ENCODE measurements at regions not wholly inside any gene's neighbourhood (a gene's known extent, or its start where the extent isn't known, plus 50 kb on each side); places are given as distances from the start of the nearest gene placed in this dataset.

GRCh38 chr4:153109296-153109849 lies 94.9 kb upstream of the TRIM2 start:
- H3K27me3 ChIP-seq (ENCODE audit: control insufficient read depth in 4 of 4, insufficient read depth in 4 of 4, low read length in 3 of 4), result peaks cover 0 to 2% (median 0%) of the 10 kb centered on the region in 4 donors
- H3K36me3 ChIP-seq (ENCODE audit: control insufficient read depth in 4 of 4, insufficient read depth in 3 of 4, low read depth in 1 of 4, low read length in 3 of 4), result no peaks in the 10 kb centered on the region
- no peak overlapping the region for H3K4me3 ChIP-seq (ENCODE audit: low read depth in 1 of 3, low read length in 3 of 3)
- no peak for TF ChIP-seq FOXA2 (IDR thresholded peaks at IDR 0.05)
- TF ChIP-seq SP1 (IDR thresholded peaks at IDR 0.05), result no peak
- no peak for TF ChIP-seq NR2F2 (IDR thresholded peaks at IDR 0.05)
- no peak for TF ChIP-seq CTCF (IDR thresholded peaks at IDR 0.05; ENCODE audit: low read depth, low read length, missing input control)
- TF ChIP-seq GABPA (IDR thresholded peaks at IDR 0.05 in 1 of 2, conservative IDR thresholded peaks at IDR 0.05 in 1 of 2), result no peak
- TF ChIP-seq MAX (IDR thresholded peaks at IDR 0.05), result no peak
- TF ChIP-seq ZBTB33 (IDR thresholded peaks at IDR 0.05), result no peak
- H3K9ac ChIP-seq (ENCODE audit: low read depth in 1 of 2, low read length in 2 of 2), result no peak overlapping the region
- no peaks in the 10 kb centered on the region for H3K4me1 ChIP-seq (ENCODE audit: control insufficient read depth in 4 of 4, insufficient read depth in 4 of 4, low read length in 3 of 4)
- no peaks in the 10 kb centered on the region for H3K9me3 ChIP-seq (ENCODE audit: control insufficient read depth in 4 of 4, low read length in 3 of 4)
- H3K27ac ChIP-seq (ENCODE audit: low read depth in 1 of 2, low read length in 2 of 2), result no peak overlapping the region
- DNase-seq (ENCODE audit: low spot score), result no peak
- WGBS, result 96% methylated on average over 3 of the region's 3 CpGs

GRCh38 chr4:153110739-153111138 lies 93.5 kb upstream of the TRIM2 start:
- H3K4me1 ChIP-seq (ENCODE audit: control insufficient read depth in 4 of 4, insufficient read depth in 4 of 4, low read length in 3 of 4), result no peaks in the 10 kb centered on the region
- no peak for TF ChIP-seq ZBTB33 (IDR thresholded peaks at IDR 0.05)
- no peak for TF ChIP-seq SP1 (IDR thresholded peaks at IDR 0.05)
- no peak for TF ChIP-seq JUND (IDR thresholded peaks at IDR 0.05)
- TF ChIP-seq YY1 (IDR thresholded peaks at IDR 0.05), result no peak
- TF ChIP-seq FOXA1 (IDR thresholded peaks at IDR 0.05), result no peak
- no peak for TF ChIP-seq EGR1 (IDR thresholded peaks at IDR 0.05; ENCODE audit: low read depth in 2 of 2)
- WGBS, result 87% methylated on average over 6 of the region's 6 CpGs
- no peak overlapping the region for H3K27ac ChIP-seq (ENCODE audit: low read depth in 1 of 2, low read length in 2 of 2)
- no peaks in the 10 kb centered on the region for H3K9me3 ChIP-seq (ENCODE audit: control insufficient read depth in 4 of 4, low read length in 3 of 4)
- no peaks in the 10 kb centered on the region for H3K36me3 ChIP-seq (ENCODE audit: control insufficient read depth in 4 of 4, insufficient read depth in 3 of 4, low read depth in 1 of 4, low read length in 3 of 4)
- H3K27me3 ChIP-seq (ENCODE audit: control insufficient read depth in 4 of 4, insufficient read depth in 4 of 4, low read length in 3 of 4), result peaks cover 0 to 2% (median 0%) of the 10 kb centered on the region in 4 donors
- DNase-seq (ENCODE audit: low spot score), result no peak
- H3K4me3 ChIP-seq (ENCODE audit: low read depth in 1 of 3, low read length in 3 of 3), result no peak overlapping the region
- H3K9ac ChIP-seq (ENCODE audit: low read depth in 1 of 2, low read length in 2 of 2), result no peak overlapping the region
